ENCODE measurements at regions not wholly inside any gene's neighbourhood (a gene's known extent, or its start where the extent isn't known, plus 50 kb on each side); places are given as distances from the start of the nearest gene placed in this dataset.

DNA sequence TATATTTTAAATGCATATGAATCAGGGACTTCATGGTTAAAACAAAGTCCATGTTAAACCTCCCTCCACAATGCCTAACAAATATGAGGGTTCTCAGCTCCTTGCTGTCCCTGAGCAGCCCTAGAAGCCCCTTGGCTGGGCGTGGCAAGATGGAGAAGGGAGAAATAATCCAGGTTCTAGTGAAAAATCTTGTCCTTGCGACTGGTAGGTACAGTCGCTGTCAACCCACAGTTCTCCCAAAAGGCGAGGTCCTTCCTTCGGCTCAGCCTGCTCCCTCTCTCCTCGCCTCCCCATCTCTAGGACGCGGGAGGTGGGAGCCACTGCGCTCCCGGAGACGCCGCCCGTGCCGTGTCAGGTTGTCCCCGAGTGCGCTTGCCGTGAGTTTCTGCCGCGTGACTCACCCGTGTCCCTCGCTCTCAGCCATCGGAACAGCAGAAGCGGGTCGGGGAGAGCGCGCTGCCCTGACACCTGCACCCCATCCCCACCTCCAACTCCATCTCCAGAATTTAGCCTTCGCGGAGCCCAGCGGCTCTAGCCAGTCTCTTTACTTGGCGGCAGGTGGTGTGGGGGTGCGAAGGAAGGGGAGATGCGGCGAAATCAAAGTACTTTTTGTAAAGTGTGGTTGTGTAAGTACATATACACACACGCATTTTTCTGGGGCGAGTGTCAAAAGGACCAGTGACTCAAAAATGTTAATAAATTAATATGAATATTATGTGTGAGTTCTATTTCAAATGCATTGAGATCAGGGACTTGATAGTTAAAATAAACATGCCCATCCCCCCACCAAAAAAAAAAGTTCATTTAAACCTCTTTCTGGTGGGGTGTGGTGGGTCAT, 65.1 kb upstream of the TMEM17 start:
- Histone ChIP-seq H2AFZ (replicated peaks; ENCODE audit: low read length, poor library complexity) (peak overlapping the region; percentile 90), H3K14ac (replicated peaks; ENCODE audit: low read depth, low read length) (no peak overlapping the region), H3K18ac (ENCODE audit: low read depth, low read length) (0 out of 2 replicates have a peak overlapping the region, but pooled peaks have one; percentile 17), H3K27ac (ENCODE audit: insufficient read depth, low read length) (no peak overlapping the region), H3K4me2 (ENCODE audit: low read depth, low read length) (peak overlapping the region; percentile 85), H4K8ac (ENCODE audit: low read depth in 2 of 2, low read length in 2 of 2) (no peak overlapping the region), H2AK5ac (ENCODE audit: low read depth, low read length) (no peak overlapping the region), H2BK20ac (ENCODE audit: low read depth, low read length) (no peak overlapping the region), H3K23ac (ENCODE audit: low read depth, low read length) (peak overlapping the region; percentile 29), H2BK120ac (ENCODE audit: low read depth, low read length) (peak overlapping the region; percentile 16), H3K4ac (ENCODE audit: low read depth, low read length) (peak overlapping the region; percentile 5; the same call in 1 of the 2 replicates), H3K56ac (ENCODE audit: extremely low read depth, insufficient read depth, low read length) (no peak overlapping the region), H3K4me1 (ENCODE audit: control insufficient read depth, insufficient read depth, low read length) (peaks cover 8% of the 10 kb centered on the region), H4K20me1 (ENCODE audit: insufficient read depth, low read length) (no peaks in the 10 kb centered on the region), H3K9me3 (ENCODE audit: control insufficient read depth, insufficient read depth, low read length) (no peaks in the 10 kb centered on the region), H3K4me3 (ENCODE audit: insufficient read depth, low read depth, low read length) (peak overlapping the region; percentile 22; the same call in 1 of the 2 replicates), H3K79me1 (ENCODE audit: low read depth in 1 of 2, low read length in 2 of 2) (no peaks in the 10 kb centered on the region), H3K27me3 (ENCODE audit: control insufficient read depth, insufficient read depth, low read length) (no peaks in the 10 kb centered on the region), H2AK9ac (replicated peaks; ENCODE audit: low read depth, low read length, poor library complexity) (no peak overlapping the region), H2BK5ac (ENCODE audit: low read depth, low read length, poor library complexity, severe bottlenecking) (peak overlapping the region; percentile 5), H4K5ac (ENCODE audit: low read depth, low read length) (no peak overlapping the region), H4K91ac (ENCODE audit: insufficient read depth, low read depth, low read length) (no peak overlapping the region), H3K9me1 (ENCODE audit: insufficient read depth, low read length) (peaks cover 5% of the 10 kb centered on the region; the same call in 1 of the 2 replicates), H3K36me3 (ENCODE audit: control insufficient read depth, insufficient read depth, low read length) (no peaks in the 10 kb centered on the region), H2BK15ac (ENCODE audit: low read depth, low read length) (0 out of 3 replicates have a peak overlapping the region, but pooled peaks have one; percentile 44), H3K9ac (ENCODE audit: low read depth, low read length) (no peak overlapping the region)
- dilution Hi-C loops (cut with HindIII; ENCODE audit: low sequenced_read_pairs, unreplicated experiment) (no loop called here), in situ Hi-C loops (cut with MboI; ENCODE audit: low sequenced_read_pairs) (no loop called here), intact Hi-C loops (cut with micrococcal nuclease) (no loop called here)
- no peak for TF ChIP-seq CEBPB (IDR thresholded peaks at IDR 0.05; ENCODE audit: low read depth, low read length)
- DNase-seq (no peak), ATAC-seq (ENCODE audit: low read depth) (peak; percentile 30)
- 0% methylated on average over 1 of the region's 35 CpGs; no CpG with 5 or more reads in 1 of the 2 experiments for WGBS, 2 experiments (ENCODE audit: extremely low coverage in 2 of 2, insufficient read length in 1 of 2)
- no TSS peak for BruUV-seq (replicated peaks)
- ChIA-PET CTCF (no interaction called here), POLR2A (ENCODE audit: unreplicated experiment) (no interaction called here)

Measured in IMR-90 (cell line).